DND-41 (cell line): ENCODE measurements at regions not wholly inside any gene's neighbourhood (a gene's known extent, or its start where the extent isn't known, plus 50 kb on each side); places are given as distances from the start of the nearest gene placed in this dataset.

Source experiments
- ATAC-seq: fragments of 200-7000 bp; cut with Tn5 transposase; 3 replicates; pipeline ENCODE4 v1.9.1; 2021; ENCODE audit warnings: low read depth; ENCODE audit not compliant: insufficient read depth
- DNase-seq: peaks from one replicate; pipeline ENCODE4 v3.0.0-alpha.2; 2020
- H2AFZ ChIP-seq: 2 replicates; pipeline ENCODE4 v1.6.0; 2012; ENCODE audit warnings: low read depth, low read length
- H3K27ac ChIP-seq: 2 replicates; pipeline ENCODE4 v1.5.1; 2012; ENCODE audit warnings: low read length, inconsistent platforms
- H3K27me3 ChIP-seq: fragments of 200-600 bp; sonication (generic); 2 replicates; pipeline ENCODE4 v1.6.0; 2012; ENCODE audit warnings: low read length, mild to moderate bottlenecking, inconsistent platforms; ENCODE audit not compliant: insufficient read depth, poor library complexity
- H3K36me3 ChIP-seq: 2 replicates; pipeline ENCODE4 v1.5.1; 2012; ENCODE audit warnings: low read length, inconsistent platforms; ENCODE audit not compliant: insufficient read depth
- H3K4me1 ChIP-seq: 2 replicates; pipeline ENCODE4 v1.5.1; 2012; ENCODE audit warnings: mild to moderate bottlenecking, low read length; ENCODE audit not compliant: insufficient read depth
- H3K4me2 ChIP-seq: 2 replicates; pipeline ENCODE4 v1.6.0; 2012; ENCODE audit warnings: mild to moderate bottlenecking, moderate library complexity, low read length, inconsistent platforms; ENCODE audit not compliant: insufficient read depth
- H3K4me3 ChIP-seq, 2 experiments: fragments of 200-600 bp in 1 of 2; shearing (Covaris generic) in 1 of 2; 2 replicates each; pipeline ENCODE4 v1.5.1; 2012 to 2016; ENCODE audit warnings: inconsistent platforms in 2 of 2, low read length in 2 of 2, mild to moderate bottlenecking in 2 of 2, low read depth in 1 of 2, moderate library complexity in 1 of 2
- H3K79me2 ChIP-seq: 2 replicates; pipeline ENCODE4 v1.6.0; 2012; ENCODE audit warnings: low read length, inconsistent platforms; ENCODE audit not compliant: insufficient read depth
- H3K9ac ChIP-seq: 2 replicates; pipeline ENCODE4 v1.6.0; 2012; ENCODE audit warnings: low read depth, mild to moderate bottlenecking, inconsistent platforms, low read length, moderate library complexity
- H3K9me3 ChIP-seq: 2 replicates; pipeline ENCODE4 v1.5.1; 2012; ENCODE audit warnings: low read length, moderate library complexity, mild to moderate bottlenecking, inconsistent platforms; ENCODE audit not compliant: insufficient read depth, severe bottlenecking
- H4K20me1 ChIP-seq: 2 replicates; pipeline ENCODE4 v1.6.0; 2012; ENCODE audit warnings: low read length; ENCODE audit not compliant: insufficient read depth
- EZH2 ChIP-seq: IDR thresholded peaks from 3 replicates; pipeline ENCODE4 v1.6.1; 2012; ENCODE audit warnings: borderline replicate concordance, low read depth, mild to moderate bottlenecking, moderate library complexity, low read length, inconsistent platforms; ENCODE audit not compliant: severe bottlenecking
- TF ChIP-seq, protein P1 (sequence below): IDR thresholded peaks from 2 replicates; pipeline ENCODE4 v1.5.1; 2012; ENCODE audit warnings: borderline replicate concordance, low read length, moderate library complexity, mild to moderate bottlenecking; ENCODE audit not compliant: poor library complexity, severe bottlenecking; ENCODE audit errors: extremely low read depth

- Histone ChIP-seq H4K20me1 (no peaks in the 10 kb centered on the region), H3K79me2 (no peaks in the 10 kb centered on the region), H2AFZ (no peak overlapping the region), H3K36me3 (no peaks in the 10 kb centered on the region), H3K27me3 (no peaks in the 10 kb centered on the region), H3K9ac (no peak overlapping the region), H3K4me3 (no peak overlapping the region), H3K4me1 (no peaks in the 10 kb centered on the region), H3K27ac (no peak overlapping the region), H3K9me3 (no peaks in the 10 kb centered on the region), H3K4me2 (no peak overlapping the region)
- no peak for TF ChIP-seq EZH2
- TF ChIP-seq, protein P1, sequence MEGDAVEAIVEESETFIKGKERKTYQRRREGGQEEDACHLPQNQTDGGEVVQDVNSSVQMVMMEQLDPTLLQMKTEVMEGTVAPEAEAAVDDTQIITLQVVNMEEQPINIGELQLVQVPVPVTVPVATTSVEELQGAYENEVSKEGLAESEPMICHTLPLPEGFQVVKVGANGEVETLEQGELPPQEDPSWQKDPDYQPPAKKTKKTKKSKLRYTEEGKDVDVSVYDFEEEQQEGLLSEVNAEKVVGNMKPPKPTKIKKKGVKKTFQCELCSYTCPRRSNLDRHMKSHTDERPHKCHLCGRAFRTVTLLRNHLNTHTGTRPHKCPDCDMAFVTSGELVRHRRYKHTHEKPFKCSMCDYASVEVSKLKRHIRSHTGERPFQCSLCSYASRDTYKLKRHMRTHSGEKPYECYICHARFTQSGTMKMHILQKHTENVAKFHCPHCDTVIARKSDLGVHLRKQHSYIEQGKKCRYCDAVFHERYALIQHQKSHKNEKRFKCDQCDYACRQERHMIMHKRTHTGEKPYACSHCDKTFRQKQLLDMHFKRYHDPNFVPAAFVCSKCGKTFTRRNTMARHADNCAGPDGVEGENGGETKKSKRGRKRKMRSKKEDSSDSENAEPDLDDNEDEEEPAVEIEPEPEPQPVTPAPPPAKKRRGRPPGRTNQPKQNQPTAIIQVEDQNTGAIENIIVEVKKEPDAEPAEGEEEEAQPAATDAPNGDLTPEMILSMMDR = no peak
- DNase-seq (no peak), ATAC-seq (no peak)
Observed at GRCh38 chr13:77429320-77430142, 102.6 kb upstream of the MYCBP2 start.

DNA sequence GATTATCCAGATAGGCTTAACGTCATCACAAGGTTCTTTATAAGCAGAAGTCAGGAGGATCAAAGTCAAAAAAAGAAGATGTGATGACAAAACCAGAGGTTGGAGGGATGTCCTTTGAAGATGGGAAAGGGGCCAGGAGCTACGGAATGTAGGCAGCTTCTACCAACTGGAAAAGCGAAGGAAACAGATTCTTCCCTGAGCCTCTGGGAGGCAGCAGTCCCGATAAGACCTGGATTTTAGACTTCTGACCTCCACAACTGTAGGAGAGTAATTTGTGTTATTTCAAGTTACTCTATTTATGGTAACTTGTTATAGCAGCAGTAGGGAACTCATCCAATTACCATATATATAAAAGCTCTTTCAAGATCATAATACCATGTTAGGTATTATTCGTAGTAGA lies 98.8 kb upstream of the MYCBP2 start:
- Histone ChIP-seq H3K9me3 (no peaks in the 10 kb centered on the region), H3K79me2 (no peaks in the 10 kb centered on the region), H3K4me3 (no peak overlapping the region), H3K27ac (no peak overlapping the region), H3K4me2 (no peak overlapping the region), H3K4me1 (no peaks in the 10 kb centered on the region), H3K36me3 (no peaks in the 10 kb centered on the region), H4K20me1 (no peaks in the 10 kb centered on the region), H3K27me3 (no peaks in the 10 kb centered on the region), H3K9ac (no peak overlapping the region), H2AFZ (no peak overlapping the region)
- TF ChIP-seq, protein P1 = no peak
- TF ChIP-seq EZH2 = no peak
- ATAC-seq (no peak), DNase-seq (no peak)

GRCh38 chr13:77423296-77423695 lies 96.4 kb upstream of the MYCBP2 start:
- H3K9me3 ChIP-seq = no peaks in the 10 kb centered on the region
- no peak overlapping the region for H3K27ac ChIP-seq

More at GRCh38 chr13:77423296-77423695, 96.4 kb upstream of the MYCBP2 start:
- Histone ChIP-seq H3K4me1 (no peaks in the 10 kb centered on the region), H3K27me3 (no peaks in the 10 kb centered on the region), H3K4me3 (no peak overlapping the region), H3K9ac (no peak overlapping the region), H3K79me2 (no peaks in the 10 kb centered on the region), H3K4me2 (no peak overlapping the region), H3K36me3 (no peaks in the 10 kb centered on the region), H2AFZ (no peak overlapping the region), H4K20me1 (no peaks in the 10 kb centered on the region)
- TF ChIP-seq, protein P1 = no peak
- TF ChIP-seq EZH2 = no peak
- no peak for ATAC-seq
- no peak for DNase-seq
